ENCODE measurements at regions not wholly inside any gene's neighbourhood (a gene's known extent, or its start where the extent isn't known, plus 50 kb on each side); places are given as distances from the start of the nearest gene placed in this dataset.

GRCh38 chr5:1746371-1747078 is 53.1 kb downstream of the MRPL36 start:
- TF ChIP-seq POLR2AphosphoS5 (IDR thresholded peaks at IDR 0.05; ENCODE audit: low read depth, low read length) (no peak), POLR2A (IDR thresholded peaks at IDR 0.05; ENCODE audit: low read depth, low read length) (no peak)
